Mucosa of descending colon (tissue), 3 donors: ENCODE measurements at regions not wholly inside any gene's neighbourhood (a gene's known extent, or its start where the extent isn't known, plus 50 kb on each side); places are given as distances from the start of the nearest gene placed in this dataset.
"Not testable (repeated sequence)": the region's sequence is repeated elsewhere in the genome, so short reads cannot be mapped to it uniquely, and the experiment has no call there.

ENCODE experiments used
- ATAC-seq: fragments of 200-7000 bp; cut with Tn5 transposase; one replicate; pipeline ENCODE4 v1.9.1; 2020; ENCODE audit warnings: mild to moderate bottlenecking, moderate library complexity
- DNase-seq, 3 donors: peaks; one replicate each; pipeline ENCODE4 v3.0.0-alpha.2; 2020
- H3K36me3 ChIP-seq: fragments of 200-600 bp; one replicate; pipeline ENCODE4 v1.8.0; 2021; ENCODE audit warnings: low read depth, mild to moderate bottlenecking
- H3K4me1 ChIP-seq: fragments of 200-600 bp; one replicate; pipeline ENCODE4 v1.8.0; 2021; ENCODE audit warnings: low read depth, mild to moderate bottlenecking
- H3K4me3 ChIP-seq: fragments of 200-600 bp; one replicate; pipeline ENCODE4 v1.8.0; 2021; ENCODE audit warnings: mild to moderate bottlenecking
- H3K9me3 ChIP-seq: fragments of 200-600 bp; one replicate; pipeline ENCODE4 v1.8.0; 2021; ENCODE audit warnings: mild to moderate bottlenecking
- CTCF ChIP-seq: fragments of 200-600 bp; IDR thresholded peaks from one replicate; pipeline ENCODE4 v1.8.0; 2022; ENCODE audit warnings: antibody characterized with exemption, mild to moderate bottlenecking
- intact Hi-C, 2 donors: fragments of 100-400 bp; cut with DNase I in 1 of 2; cut with micrococcal nuclease in 1 of 2; formaldehyde crosslinking; loops; one replicate each; pipeline versions ENCODE4 v1.11.0 to v1.11.1; 2022; cut with DNase I, micrococcal nuclease
- donor health status: DM: no; HTN: no; CAD: no; lungs with moderate emphysema.
- donor health status: DM: no; HTN: no; CAD: no.
- donor health status: DM: no; HTN: yes; CAD: no.

- no peaks in the 10 kb centered on the region for H3K36me3 ChIP-seq
- DNase-seq (no peak), ATAC-seq (no peak)
- TF ChIP-seq CTCF = no peak
- H3K4me1 ChIP-seq = no peaks in the 10 kb centered on the region
- no peak overlapping the region for H3K4me3 ChIP-seq
- intact Hi-C loops = no loop called here
- peaks cover 29% of the 10 kb centered on the region for H3K9me3 ChIP-seq
Observed at GRCh38 chr10:81730891-81731290, 144.1 kb upstream of the NRG3 start.

GRCh38 chr10:81733542-81733941, 141.5 kb upstream of the NRG3 start:
- TF ChIP-seq CTCF = no peak
- Histone ChIP-seq H3K36me3 (no peaks in the 10 kb centered on the region), H3K9me3 (peaks cover 21% of the 10 kb centered on the region), H3K4me3 (no peak overlapping the region), H3K4me1 (no peaks in the 10 kb centered on the region)
- intact Hi-C loops = no loop called here
- ATAC-seq (no peak), DNase-seq (no peak)

- H3K4me3 ChIP-seq, H3K4me1 ChIP-seq, intact Hi-C loops, H3K36me3 ChIP-seq, ATAC-seq: not testable (repeated sequence)
- peaks cover 15% of the 10 kb centered on the region for H3K9me3 ChIP-seq
- DNase-seq = peak in 1 of 3 donors; percentile 30
Observed at GRCh38 chr10:81735167-81735566, 139.8 kb upstream of the NRG3 start.

- intact Hi-C loops = no loop called here
Observed at GRCh38 chr10:81759111-81759510, 115.9 kb upstream of the NRG3 start.

GRCh38 chr10:81784111-81784597, 90.8 kb upstream of the NRG3 start:
- no peaks in the 10 kb centered on the region for H3K36me3 ChIP-seq
- TF ChIP-seq CTCF = no peak
- intact Hi-C loops = no loop called here
- no peak for ATAC-seq
- DNase-seq = peak in 1 of 3 donors; percentile 41
- H3K9me3 ChIP-seq = peaks cover 21% of the 10 kb centered on the region
- no peaks in the 10 kb centered on the region for H3K4me1 ChIP-seq
- H3K4me3 ChIP-seq = no peak overlapping the region

More at GRCh38 chr10:81759111-81759510, 115.9 kb upstream of the NRG3 start:
- Histone ChIP-seq H3K4me1 (no peaks in the 10 kb centered on the region), H3K36me3 (no peaks in the 10 kb centered on the region), H3K9me3 (peaks cover 9% of the 10 kb centered on the region), H3K4me3 (no peak overlapping the region)
- DNase-seq = no peak
- ATAC-seq = no peak
- no peak for TF ChIP-seq CTCF

GRCh38 chr10:81792729-81793128, 82.3 kb upstream of the NRG3 start:
- Histone ChIP-seq H3K4me3 (no peak overlapping the region), H3K4me1 (no peaks in the 10 kb centered on the region), H3K9me3 (peaks cover 7% of the 10 kb centered on the region), H3K36me3 (no peaks in the 10 kb centered on the region)
- no peak for DNase-seq
- intact Hi-C loops = no loop called here
- ATAC-seq = no peak
- TF ChIP-seq CTCF = no peak
